ENCODE measurements at regions not wholly inside any gene's neighbourhood (a gene's known extent, or its start where the extent isn't known, plus 50 kb on each side); places are given as distances from the start of the nearest gene placed in this dataset.

DNA sequence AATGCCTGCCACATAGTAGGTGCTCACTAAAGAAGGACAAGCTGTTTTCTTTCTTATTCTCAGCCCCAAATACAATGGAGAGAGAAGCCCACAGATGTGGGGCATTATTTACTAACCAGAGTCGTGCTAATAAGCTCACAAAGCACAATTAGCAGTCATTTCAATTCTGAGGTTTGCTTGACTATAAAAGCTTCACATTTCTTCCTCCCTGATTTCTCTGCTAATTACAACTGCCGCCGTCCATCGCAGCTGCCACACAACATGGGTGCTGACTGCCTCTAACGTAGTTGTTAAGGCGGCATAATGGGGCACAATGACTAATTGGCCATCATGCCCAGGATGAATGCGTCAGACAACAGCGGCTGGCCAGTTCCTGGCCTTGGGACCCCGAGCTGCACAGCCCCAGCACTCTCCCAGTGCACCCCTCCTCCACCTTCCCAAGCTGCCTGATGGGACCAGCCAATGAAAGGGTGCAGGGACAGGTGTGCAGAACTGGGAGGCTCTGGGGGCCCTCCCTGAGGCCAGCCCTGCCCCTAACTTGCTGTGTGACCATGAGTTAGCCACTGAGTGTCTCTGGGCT lies 109.2 kb downstream of the CCT6B start:
- no peaks in the 10 kb centered on the region for H3K27me3 Mint-ChIP-seq (ENCODE audit: unreplicated experiment)
- no peaks in the 10 kb centered on the region for H3K9me3 Mint-ChIP-seq (ENCODE audit: unreplicated experiment)
- no peak overlapping the region for H3K27ac Mint-ChIP-seq (ENCODE audit: unreplicated experiment)
- no peaks in the 10 kb centered on the region for H3K36me3 Mint-ChIP-seq (ENCODE audit: unreplicated experiment)
- no peak for DNase-seq
- TF ChIP-seq, protein P1, sequence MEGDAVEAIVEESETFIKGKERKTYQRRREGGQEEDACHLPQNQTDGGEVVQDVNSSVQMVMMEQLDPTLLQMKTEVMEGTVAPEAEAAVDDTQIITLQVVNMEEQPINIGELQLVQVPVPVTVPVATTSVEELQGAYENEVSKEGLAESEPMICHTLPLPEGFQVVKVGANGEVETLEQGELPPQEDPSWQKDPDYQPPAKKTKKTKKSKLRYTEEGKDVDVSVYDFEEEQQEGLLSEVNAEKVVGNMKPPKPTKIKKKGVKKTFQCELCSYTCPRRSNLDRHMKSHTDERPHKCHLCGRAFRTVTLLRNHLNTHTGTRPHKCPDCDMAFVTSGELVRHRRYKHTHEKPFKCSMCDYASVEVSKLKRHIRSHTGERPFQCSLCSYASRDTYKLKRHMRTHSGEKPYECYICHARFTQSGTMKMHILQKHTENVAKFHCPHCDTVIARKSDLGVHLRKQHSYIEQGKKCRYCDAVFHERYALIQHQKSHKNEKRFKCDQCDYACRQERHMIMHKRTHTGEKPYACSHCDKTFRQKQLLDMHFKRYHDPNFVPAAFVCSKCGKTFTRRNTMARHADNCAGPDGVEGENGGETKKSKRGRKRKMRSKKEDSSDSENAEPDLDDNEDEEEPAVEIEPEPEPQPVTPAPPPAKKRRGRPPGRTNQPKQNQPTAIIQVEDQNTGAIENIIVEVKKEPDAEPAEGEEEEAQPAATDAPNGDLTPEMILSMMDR (IDR thresholded peaks at IDR 0.05; ENCODE audit: partially characterized antibody, unreplicated experiment): no peak
- H3K4me3 Mint-ChIP-seq (ENCODE audit: unreplicated experiment): no peak overlapping the region
- H3K4me1 Mint-ChIP-seq (ENCODE audit: low read depth, unreplicated experiment): peaks cover 3% of the 10 kb centered on the region

DNA sequence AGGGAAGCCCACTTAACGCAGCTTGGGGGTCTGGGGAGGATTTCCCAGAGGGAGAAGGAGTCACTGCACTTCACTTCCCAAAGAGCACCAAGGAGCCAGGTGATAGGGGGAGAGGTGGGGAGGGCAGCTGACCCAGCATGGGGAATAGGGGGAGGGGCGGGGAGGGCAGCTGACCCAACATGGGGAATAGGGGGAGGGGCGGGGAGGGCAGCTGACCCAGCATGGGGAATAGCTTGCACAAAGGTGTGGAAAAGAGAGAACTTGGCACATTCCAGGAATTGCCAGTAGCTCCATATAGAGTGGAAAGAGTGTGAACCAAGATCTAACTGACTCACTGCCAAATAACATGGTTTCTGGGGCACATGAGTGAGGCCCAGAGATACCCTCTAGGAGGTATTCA lies 110.3 kb downstream of the CCT6B start:
- TF ChIP-seq, protein P1 (IDR thresholded peaks at IDR 0.05; ENCODE audit: partially characterized antibody, unreplicated experiment): no peak
- Mint-ChIP-seq H3K9me3 (ENCODE audit: unreplicated experiment) (no peaks in the 10 kb centered on the region), H3K4me3 (ENCODE audit: unreplicated experiment) (no peak overlapping the region), H3K4me1 (ENCODE audit: low read depth, unreplicated experiment) (peaks cover 3% of the 10 kb centered on the region), H3K27me3 (ENCODE audit: unreplicated experiment) (no peaks in the 10 kb centered on the region), H3K36me3 (ENCODE audit: unreplicated experiment) (no peaks in the 10 kb centered on the region), H3K27ac (ENCODE audit: unreplicated experiment) (no peak overlapping the region)
- DNase-seq: no peak

DNA sequence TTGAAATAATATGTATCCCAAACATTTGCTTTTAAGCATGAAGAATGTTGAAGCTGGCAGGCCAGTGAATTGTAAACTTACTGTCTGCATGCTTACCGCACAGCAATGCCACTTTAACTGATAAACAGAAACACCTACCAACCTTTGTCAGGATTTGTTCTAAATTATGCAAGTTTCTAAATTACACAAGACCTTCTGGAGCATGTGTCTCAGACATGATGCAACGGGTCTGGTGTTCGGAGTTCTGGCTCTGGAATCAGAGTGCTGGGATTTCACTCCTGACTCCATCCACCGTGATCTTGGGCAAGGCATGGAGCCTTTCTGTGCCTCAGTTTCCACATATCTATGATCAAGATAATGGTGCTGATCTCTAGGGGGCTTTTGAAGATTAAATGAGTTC lies 111.2 kb downstream of the CCT6B start:
- H3K4me3 Mint-ChIP-seq (ENCODE audit: unreplicated experiment): no peak overlapping the region
- no peak overlapping the region for H3K27ac Mint-ChIP-seq (ENCODE audit: unreplicated experiment)
- DNase-seq: no peak
- TF ChIP-seq, protein P1 (IDR thresholded peaks at IDR 0.05; ENCODE audit: partially characterized antibody, unreplicated experiment): no peak
- H3K9me3 Mint-ChIP-seq (ENCODE audit: unreplicated experiment): no peaks in the 10 kb centered on the region
- no peaks in the 10 kb centered on the region for H3K27me3 Mint-ChIP-seq (ENCODE audit: unreplicated experiment)
- no peaks in the 10 kb centered on the region for H3K36me3 Mint-ChIP-seq (ENCODE audit: unreplicated experiment)
- H3K4me1 Mint-ChIP-seq (ENCODE audit: low read depth, unreplicated experiment): peaks cover 3% of the 10 kb centered on the region

DNA sequence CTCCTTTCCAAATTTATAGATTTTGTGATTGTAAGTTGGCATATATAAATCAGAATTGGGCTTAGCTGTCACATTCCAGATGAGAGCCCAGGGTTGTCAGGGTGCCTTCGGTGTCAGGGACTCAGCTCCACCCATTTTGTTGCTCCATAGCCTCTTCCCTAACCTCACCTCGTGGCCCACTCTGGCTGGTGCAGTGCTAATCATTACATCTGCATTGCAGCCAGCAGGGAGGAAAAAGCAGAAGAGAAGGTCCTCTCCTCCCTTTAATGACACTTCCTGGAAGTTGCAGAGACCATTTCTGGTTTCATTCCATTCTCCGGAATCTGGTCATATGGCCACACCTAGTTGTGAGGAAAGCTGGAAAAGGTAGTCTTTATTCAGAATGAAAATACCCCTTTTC lies 113.3 kb downstream of the CCT6B start:
- TF ChIP-seq, protein P1 (IDR thresholded peaks at IDR 0.05; ENCODE audit: partially characterized antibody, unreplicated experiment): no peak
- no peaks in the 10 kb centered on the region for H3K36me3 Mint-ChIP-seq (ENCODE audit: unreplicated experiment)
- H3K27ac Mint-ChIP-seq (ENCODE audit: unreplicated experiment): no peak overlapping the region
- no peaks in the 10 kb centered on the region for H3K27me3 Mint-ChIP-seq (ENCODE audit: unreplicated experiment)
- H3K4me1 Mint-ChIP-seq (ENCODE audit: low read depth, unreplicated experiment): peaks cover 3% of the 10 kb centered on the region
- H3K4me3 Mint-ChIP-seq (ENCODE audit: unreplicated experiment): no peak overlapping the region
- no peaks in the 10 kb centered on the region for H3K9me3 Mint-ChIP-seq (ENCODE audit: unreplicated experiment)
- no peak for DNase-seq

DNA sequence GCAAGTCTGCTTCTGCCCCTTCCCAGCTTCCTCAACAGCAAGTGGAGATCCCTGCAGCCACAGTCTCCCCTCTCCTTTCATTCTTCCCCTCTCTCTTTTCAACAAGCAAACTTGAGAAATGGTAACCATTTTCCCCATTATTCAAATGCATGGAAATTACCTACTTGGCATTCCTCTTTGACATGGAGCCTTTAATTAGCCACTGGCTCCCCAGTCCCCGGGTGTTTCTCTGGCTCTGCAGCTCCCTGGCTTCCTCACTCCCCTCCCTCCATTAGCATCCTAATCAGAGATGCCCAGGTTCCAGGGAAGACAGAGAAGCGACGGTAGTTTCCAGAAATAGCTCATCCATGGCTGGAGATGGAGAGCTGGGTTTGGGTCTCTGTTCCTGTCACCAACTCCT lies 116.0 kb downstream of the CCT6B start:
- TF ChIP-seq, protein P1 (IDR thresholded peaks at IDR 0.05; ENCODE audit: partially characterized antibody, unreplicated experiment): no peak
- Mint-ChIP-seq H3K4me3 (ENCODE audit: unreplicated experiment) (no peak overlapping the region), H3K4me1 (ENCODE audit: low read depth, unreplicated experiment) (no peaks in the 10 kb centered on the region), H3K36me3 (ENCODE audit: unreplicated experiment) (no peaks in the 10 kb centered on the region), H3K27me3 (ENCODE audit: unreplicated experiment) (no peaks in the 10 kb centered on the region), H3K9me3 (ENCODE audit: unreplicated experiment) (peaks cover 2% of the 10 kb centered on the region), H3K27ac (ENCODE audit: unreplicated experiment) (no peak overlapping the region)
- DNase-seq: no peak

Data from glutamatergic neuron (in vitro differentiated cells).